Erythroblast (primary cell): ENCODE measurements at regions not wholly inside any gene's neighbourhood (a gene's known extent, or its start where the extent isn't known, plus 50 kb on each side); places are given as distances from the start of the nearest gene placed in this dataset.

Experiments
- GATA1 ChIP-seq: IDR thresholded peaks from 2 replicates; pipeline ENCODE4 v1.6.1; 2011; ENCODE audit warnings: low read depth, mild to moderate bottlenecking, control low read depth, low read length, moderate library complexity
- POLR2A ChIP-seq: IDR thresholded peaks from 2 replicates; pipeline ENCODE4 v1.6.1; 2011; ENCODE audit warnings: mild to moderate bottlenecking, low read length

- TF ChIP-seq POLR2A, result no peak
- no peak for TF ChIP-seq GATA1
Observed at GRCh38 chr2:43031471-43032212, 194.8 kb downstream of the ZFP36L2 start.
